B cell (primary cell): ENCODE measurements at regions not wholly inside any gene's neighbourhood (a gene's known extent, or its start where the extent isn't known, plus 50 kb on each side); places are given as distances from the start of the nearest gene placed in this dataset.

Source experiments
- ATAC-seq: fragments of 200-7000 bp; cut with Tn5 transposase; one replicate; pipeline ENCODE4 v1.10.0; 2021; ENCODE audit warnings: low read depth, mild to moderate bottlenecking, moderate number of reproducible peaks, moderate library complexity
- CTCF ChIA-PET: fragments of 350-600 bp; sonication (Branson Sonifier 250); formaldehyde crosslinking; loops from one replicate; lab custom pipeline; 2021; ENCODE audit warnings: antibody characterized with exemption, inconsistent platforms; lab: Charles Lee
- POLR2A ChIA-PET: fragments of 350-600 bp; sonication (Branson Sonifier 250); formaldehyde crosslinking; loops from one replicate; lab custom pipeline; 2021; ENCODE audit warnings: antibody characterized with exemption; lab: Charles Lee
- DNase-seq: peaks from one replicate; pipeline ENCODE4 v3.0.0; 2013
- H2AFZ ChIP-seq: 2 replicates; pipeline ENCODE4 v1.6.1; 2012; ENCODE audit warnings: mild to moderate bottlenecking, low read depth, low read length; ENCODE audit not compliant: insufficient read depth, poor library complexity, severe bottlenecking
- H3K27ac ChIP-seq, 2 donors: 1 replicate in 1 of 2; 2 replicates in 1 of 2; pipeline ENCODE4 v1.5.1; 2012 to 2013; ENCODE audit warnings: low read length in 2 of 2, mild to moderate bottlenecking in 2 of 2, moderate library complexity in 1 of 2
- H3K27me3 ChIP-seq, 4 experiments: fragments of 200-600 bp in 1 of 4; sonication (generic) in 1 of 4; replicated peaks in 1 of 4; 1 replicate in 2 of 4; 2 replicates in 2 of 4; pipeline versions ENCODE4 v1.6.1 to v1.7.0; 2013 to 2016; ENCODE audit warnings: low read length in 3 of 4, mild to moderate bottlenecking in 2 of 4, mixed read lengths in 1 of 4, moderate library complexity in 1 of 4; ENCODE audit not compliant: insufficient read depth in 4 of 4, control insufficient read depth in 3 of 4; ENCODE audit errors: control extremely low read depth in 1 of 4
- H3K36me3 ChIP-seq, 2 experiments: replicated peaks in 1 of 2; 1 replicate in 1 of 2; 2 replicates in 1 of 2; pipeline versions ENCODE4 v1.6.1 to v1.7.1; 2013; ENCODE audit warnings: low read length in 1 of 2; ENCODE audit not compliant: insufficient read depth in 2 of 2, control insufficient read depth in 1 of 2; ENCODE audit errors: control extremely low read depth in 1 of 2, extremely low read depth in 1 of 2
- H3K4me1 ChIP-seq, 2 donors: fragments of 200-600 bp in 1 of 2; sonication (generic) in 1 of 2; 1 replicate in 1 of 2; 2 replicates in 1 of 2; pipeline versions ENCODE4 v1.5.1 to v1.6.1; 2013 to 2017; ENCODE audit warnings: low read length in 2 of 2; ENCODE audit not compliant: control insufficient read depth in 2 of 2, insufficient read depth in 2 of 2
- H3K4me2 ChIP-seq: replicated peaks from 2 replicates; pipeline ENCODE3; 2012; ENCODE audit warnings: mild to moderate bottlenecking, low read depth, low read length; ENCODE audit not compliant: poor library complexity, severe bottlenecking
- H3K4me3 ChIP-seq, 5 experiments: fragments of 200-600 bp in 1 of 5; sonication (generic) in 1 of 5; 1 replicate in 3 of 5; 2 replicates in 2 of 5; pipeline versions ENCODE4 v1.5.1 to v1.7.0; 2011 to 2016; ENCODE audit warnings: low read length in 4 of 5, mild to moderate bottlenecking in 4 of 5, low read depth in 2 of 5, control low read depth in 1 of 5, moderate library complexity in 1 of 5; ENCODE audit not compliant: insufficient read depth in 1 of 5; ENCODE audit errors: control extremely low read depth in 1 of 5, extremely low read depth in 1 of 5
- H3K79me2 ChIP-seq: fragments of 200-600 bp; sonication (generic); one replicate; pipeline ENCODE4 v1.6.0; 2016; ENCODE audit warnings: low read length; ENCODE audit not compliant: control insufficient read depth, insufficient read depth
- H3K9ac ChIP-seq: fragments of 200-600 bp; sonication (generic); 2 replicates; pipeline ENCODE4 v1.6.1; 2017; ENCODE audit warnings: mild to moderate bottlenecking, low read length, moderate library complexity
- H3K9me3 ChIP-seq, 3 donors: one replicate each; pipeline versions ENCODE4 v1.6.1 to v1.7.1; 2013; ENCODE audit warnings: low read length in 2 of 3; ENCODE audit not compliant: control insufficient read depth in 2 of 3, insufficient read depth in 1 of 3; ENCODE audit errors: control extremely low read depth in 1 of 3
- H4K20me1 ChIP-seq: 2 replicates; pipeline ENCODE4 v1.6.0; 2012; ENCODE audit warnings: mild to moderate bottlenecking, low read length; ENCODE audit not compliant: insufficient read depth, control insufficient read depth, poor library complexity, severe bottlenecking
- H3K27ac Mint-ChIP-seq: one replicate; pipeline ENCODE4 v1.8.0; 2021; ENCODE audit warnings: mixed read lengths
- H3K27me3 Mint-ChIP-seq: one replicate; pipeline ENCODE4 v1.8.0; 2021; ENCODE audit warnings: mixed read lengths
- H3K4me1 Mint-ChIP-seq: one replicate; pipeline ENCODE4 v1.8.0; 2021; ENCODE audit warnings: mixed read lengths
- H3K4me3 Mint-ChIP-seq: one replicate; pipeline ENCODE4 v1.8.0; 2021; ENCODE audit warnings: mixed read lengths
- H3K9me3 Mint-ChIP-seq: one replicate; pipeline ENCODE4 v1.8.0; 2022; ENCODE audit warnings: mixed read lengths; ENCODE audit not compliant: insufficient read depth
- CTCF ChIP-seq: fragments of 200-600 bp; IDR thresholded peaks from one replicate; pipeline ENCODE4 v1.8.0; 2022; ENCODE audit warnings: antibody characterized with exemption, mild to moderate bottlenecking
- EZH2 ChIP-seq: IDR thresholded peaks from 2 replicates; pipeline ENCODE4 v1.6.1; 2012; ENCODE audit warnings: borderline replicate concordance, low read depth, mild to moderate bottlenecking, moderate library complexity, low read length; ENCODE audit not compliant: insufficient read depth, poor library complexity, severe bottlenecking
- WGBS: methylation state at CpG from one replicate; pipeline ENCODE4 v1.1.5; 2013; ENCODE audit warnings: missing lambda C conversion rate; ENCODE audit not compliant: insufficient coverage; 5-methylcytosine and 5-hydroxymethylcytosine counted together
- intact Hi-C: fragments of 100-400 bp; cut with micrococcal nuclease; formaldehyde crosslinking; loops from one replicate; pipeline ENCODE4 v1.10.0; 2022

DNA sequence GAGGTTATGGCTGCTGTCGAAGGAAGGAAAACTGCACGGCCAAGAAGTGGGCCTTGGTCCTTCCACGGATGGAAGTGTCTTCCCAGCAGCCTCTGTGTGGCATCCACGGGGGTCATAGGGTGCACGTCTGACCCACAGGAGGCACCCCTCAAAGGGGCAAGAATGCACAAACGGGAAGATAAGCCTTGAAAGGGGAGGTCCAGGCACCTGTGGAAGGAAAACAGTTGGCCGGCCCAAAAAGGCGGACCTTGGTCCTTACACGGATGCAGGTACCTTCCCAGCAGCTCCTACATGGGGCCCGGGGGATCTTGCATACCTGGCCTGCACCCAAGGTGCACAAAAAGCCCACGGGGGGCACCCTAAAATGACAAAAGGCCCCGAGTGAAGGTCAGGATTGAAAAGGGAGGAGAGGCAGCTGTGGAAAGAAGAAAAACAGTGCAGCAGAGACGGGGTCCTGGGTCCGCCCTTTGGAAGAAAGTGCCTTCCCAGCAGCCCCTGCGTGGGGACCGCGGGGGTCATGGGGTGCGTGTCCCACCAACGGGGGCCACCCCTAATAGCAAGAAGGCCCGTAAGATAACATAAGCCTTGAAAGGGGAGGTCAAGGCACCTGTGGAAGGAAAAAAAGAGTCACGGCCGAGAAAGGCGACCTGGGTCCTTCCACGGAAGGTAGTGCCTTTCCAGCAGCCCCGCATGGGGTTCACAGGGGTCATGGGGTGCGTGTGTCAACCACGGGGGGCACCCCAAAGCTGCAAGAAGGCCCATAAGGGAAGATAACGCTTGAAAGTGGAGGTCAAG is 276.1 kb downstream of the ALG10 start:
- Histone ChIP-seq H3K9me3 (peaks cover 0 to 100% (median 0%) of the 10 kb centered on the region in 3 donors), H3K79me2 (no peaks in the 10 kb centered on the region), H3K4me3 (no peak overlapping the region), H4K20me1 (no peaks in the 10 kb centered on the region), H3K9ac (no peak overlapping the region), H3K4me1 (no peaks in the 10 kb centered on the region), H3K27ac (no peak overlapping the region), H3K27me3 (no peaks in the 10 kb centered on the region), H3K36me3 (no peaks in the 10 kb centered on the region), H2AFZ (no peak overlapping the region), H3K4me2 (no peak overlapping the region)
- 82% methylated on average over 28 of the region's 28 CpGs for WGBS
- TF ChIP-seq EZH2 (no peak), CTCF (no peak)
- no peaks in the 10 kb centered on the region for H3K4me1 Mint-ChIP-seq
- ChIA-PET POLR2A (no interaction called here), CTCF (no interaction called here)
- no peak overlapping the region for H3K4me3 Mint-ChIP-seq
- ATAC-seq (no peak), DNase-seq (no peak)
- peaks cover 11% of the 10 kb centered on the region for H3K9me3 Mint-ChIP-seq
- no peaks in the 10 kb centered on the region for H3K27me3 Mint-ChIP-seq
- no peak overlapping the region for H3K27ac Mint-ChIP-seq
- intact Hi-C loops = no loop called here

GRCh38 chr12:34298971-34299801 is 276.9 kb downstream of the ALG10 start:
- no peaks in the 10 kb centered on the region for H3K4me1 ChIP-seq
- H3K9ac ChIP-seq = no peak overlapping the region
- no peaks in the 10 kb centered on the region for H3K79me2 ChIP-seq
- no peaks in the 10 kb centered on the region for H3K4me1 Mint-ChIP-seq
- no peaks in the 10 kb centered on the region for H3K27me3 Mint-ChIP-seq
- DNase-seq = no peak
- 80% methylated on average over 35 of the region's 35 CpGs for WGBS
- H3K4me3 Mint-ChIP-seq = no peak overlapping the region
- no peak overlapping the region for H3K4me2 ChIP-seq
- H3K27me3 ChIP-seq = no peaks in the 10 kb centered on the region
- intact Hi-C loops = no loop called here
- CTCF ChIA-PET = no interaction called here
- no peaks in the 10 kb centered on the region for H3K36me3 ChIP-seq
- H4K20me1 ChIP-seq = no peaks in the 10 kb centered on the region
- H3K9me3 Mint-ChIP-seq = peaks cover 11% of the 10 kb centered on the region
- H2AFZ ChIP-seq = no peak overlapping the region
- H3K4me3 ChIP-seq = no peak overlapping the region
- peaks cover 0 to 100% (median 0%) of the 10 kb centered on the region in 3 donors for H3K9me3 ChIP-seq
- H3K27ac ChIP-seq = no peak overlapping the region
- no peak for TF ChIP-seq CTCF
- no peak for TF ChIP-seq EZH2
- ATAC-seq = no peak
- POLR2A ChIA-PET = no interaction called here
- no peak overlapping the region for H3K27ac Mint-ChIP-seq
